Fibroblast of lung (primary cell): ENCODE measurements at regions not wholly inside any gene's neighbourhood (a gene's known extent, or its start where the extent isn't known, plus 50 kb on each side); places are given as distances from the start of the nearest gene placed in this dataset.

Experiments
- CTCF ChIP-seq, 2 donors: IDR thresholded peaks in 1 of 2; conservative IDR thresholded peaks in 1 of 2; 1 replicate in 1 of 2; 2 replicates in 1 of 2; pipeline ENCODE4 v1.5.1; 2011 to 2012; ENCODE audit warnings: low read length in 2 of 2, control low read depth in 1 of 2, inconsistent platforms in 1 of 2, low read depth in 1 of 2, mild to moderate bottlenecking in 1 of 2
- EZH2 ChIP-seq: IDR thresholded peaks from 2 replicates; pipeline ENCODE4 v1.5.1; 2012; ENCODE audit warnings: low read length, control low read depth, mild to moderate bottlenecking; ENCODE audit errors: missing control alignments

GRCh38 chr2:6186332-6187151, 494.4 kb downstream of the SOX11 start:
- TF ChIP-seq CTCF (conservative IDR thresholded peaks at IDR 0.05 in 1 of 2, IDR thresholded peaks at IDR 0.05 in 1 of 2; ENCODE audit: low read depth in 1 of 2, low read length in 2 of 2) (no peak), EZH2 (no peak)
